ENCODE measurements at regions not wholly inside any gene's neighbourhood (a gene's known extent, or its start where the extent isn't known, plus 50 kb on each side); places are given as distances from the start of the nearest gene placed in this dataset.

DNA sequence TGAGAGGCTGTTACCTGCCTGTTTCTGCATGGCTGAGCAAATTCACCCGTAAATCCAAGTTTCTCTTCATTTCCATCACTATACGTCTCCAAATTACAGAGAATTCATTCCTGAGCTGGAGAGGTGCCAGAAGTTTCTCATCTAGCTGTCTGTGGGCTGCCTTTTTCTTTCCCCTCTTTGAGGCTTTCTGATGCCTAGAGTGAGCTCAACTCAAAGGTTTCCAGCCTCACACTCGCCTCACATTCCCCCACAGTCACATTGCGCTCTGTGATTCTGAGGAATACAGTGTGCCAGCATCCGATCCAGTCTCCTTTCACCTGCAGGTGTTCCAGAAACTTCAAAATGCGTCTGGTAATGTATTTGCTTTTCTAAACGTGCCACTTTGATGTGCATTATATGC lies 267.2 kb downstream of the MFSD1 start, which contains the start of gene IQCJ:
- TF ChIP-seq, protein P1, sequence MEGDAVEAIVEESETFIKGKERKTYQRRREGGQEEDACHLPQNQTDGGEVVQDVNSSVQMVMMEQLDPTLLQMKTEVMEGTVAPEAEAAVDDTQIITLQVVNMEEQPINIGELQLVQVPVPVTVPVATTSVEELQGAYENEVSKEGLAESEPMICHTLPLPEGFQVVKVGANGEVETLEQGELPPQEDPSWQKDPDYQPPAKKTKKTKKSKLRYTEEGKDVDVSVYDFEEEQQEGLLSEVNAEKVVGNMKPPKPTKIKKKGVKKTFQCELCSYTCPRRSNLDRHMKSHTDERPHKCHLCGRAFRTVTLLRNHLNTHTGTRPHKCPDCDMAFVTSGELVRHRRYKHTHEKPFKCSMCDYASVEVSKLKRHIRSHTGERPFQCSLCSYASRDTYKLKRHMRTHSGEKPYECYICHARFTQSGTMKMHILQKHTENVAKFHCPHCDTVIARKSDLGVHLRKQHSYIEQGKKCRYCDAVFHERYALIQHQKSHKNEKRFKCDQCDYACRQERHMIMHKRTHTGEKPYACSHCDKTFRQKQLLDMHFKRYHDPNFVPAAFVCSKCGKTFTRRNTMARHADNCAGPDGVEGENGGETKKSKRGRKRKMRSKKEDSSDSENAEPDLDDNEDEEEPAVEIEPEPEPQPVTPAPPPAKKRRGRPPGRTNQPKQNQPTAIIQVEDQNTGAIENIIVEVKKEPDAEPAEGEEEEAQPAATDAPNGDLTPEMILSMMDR (IDR thresholded peaks at IDR 0.05), result no peak
- TF ChIP-seq EZH2 (IDR thresholded peaks at IDR 0.05), result no peak
- TF ChIP-seq EZH2phosphoT487 (IDR thresholded peaks at IDR 0.05), result no peak
